NCI-H2196 treated with DMSO at 0.1 percent for 48 hours (cell line): ENCODE measurements at regions not wholly inside any gene's neighbourhood (a gene's known extent, or its start where the extent isn't known, plus 50 kb on each side); places are given as distances from the start of the nearest gene placed in this dataset.
"Not testable (repeated sequence)": the region's sequence is repeated elsewhere in the genome, so short reads cannot be mapped to it uniquely, and the experiment has no call there.

ENCODE experiments used
- DNase-seq: peaks from one replicate; lab custom pipeline; 2025; ENCODE audit not compliant: unreplicated experiment; lab: John Stamatoyannopoulos, UW

DNA sequence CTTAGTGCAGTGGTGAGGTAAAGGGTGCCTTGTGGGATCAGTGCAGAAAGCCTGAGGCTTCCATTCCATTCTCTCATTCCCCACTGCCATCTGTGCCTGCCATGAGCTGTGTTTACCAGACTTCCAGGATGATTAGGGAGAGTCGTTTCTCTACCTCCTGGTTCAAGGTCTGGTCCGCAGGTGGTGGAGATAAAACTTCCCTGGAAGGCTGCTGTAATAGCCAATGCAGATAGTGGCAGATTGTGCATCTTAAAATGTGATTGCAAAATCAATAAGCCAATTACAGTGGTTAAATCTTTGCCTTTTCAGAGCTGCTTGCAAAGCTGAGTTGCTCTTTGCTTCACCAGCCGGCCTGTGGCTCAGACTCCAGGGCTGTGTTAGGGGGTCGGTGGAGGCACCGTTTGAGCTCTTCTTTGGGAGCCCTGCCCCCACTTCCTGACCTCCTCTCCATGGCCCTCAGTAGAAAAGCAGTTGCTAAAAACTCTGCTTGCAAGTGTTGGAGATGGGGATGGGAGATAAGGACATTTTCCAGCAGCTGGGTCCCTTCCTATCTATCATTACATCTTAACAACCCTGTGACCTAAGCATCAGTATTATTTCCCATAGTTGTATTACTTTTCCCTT lies 95.2 kb upstream of the HS6ST1 start:
- no peak for DNase-seq

DNA sequence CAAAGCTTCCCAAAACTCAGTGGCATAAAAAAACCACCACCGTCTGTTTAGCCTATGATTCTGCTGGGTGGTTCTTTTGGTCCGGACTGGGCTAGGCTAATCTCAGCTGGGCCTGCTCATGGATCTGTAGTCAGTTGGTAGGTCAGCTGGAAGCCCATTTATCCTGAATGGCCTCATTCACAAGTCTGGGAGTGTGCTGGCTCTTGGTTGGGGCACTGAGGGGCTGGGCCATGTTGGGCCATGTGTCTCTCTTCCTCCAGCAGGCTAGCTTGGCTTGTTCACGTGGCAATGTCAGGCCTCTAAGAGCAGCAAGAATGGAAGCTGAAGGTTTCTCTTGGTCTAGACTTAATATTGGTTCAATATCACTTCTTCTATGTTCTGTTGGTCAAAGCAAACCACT lies 95.7 kb upstream of the HS6ST1 start:
- no peak for DNase-seq

DNA sequence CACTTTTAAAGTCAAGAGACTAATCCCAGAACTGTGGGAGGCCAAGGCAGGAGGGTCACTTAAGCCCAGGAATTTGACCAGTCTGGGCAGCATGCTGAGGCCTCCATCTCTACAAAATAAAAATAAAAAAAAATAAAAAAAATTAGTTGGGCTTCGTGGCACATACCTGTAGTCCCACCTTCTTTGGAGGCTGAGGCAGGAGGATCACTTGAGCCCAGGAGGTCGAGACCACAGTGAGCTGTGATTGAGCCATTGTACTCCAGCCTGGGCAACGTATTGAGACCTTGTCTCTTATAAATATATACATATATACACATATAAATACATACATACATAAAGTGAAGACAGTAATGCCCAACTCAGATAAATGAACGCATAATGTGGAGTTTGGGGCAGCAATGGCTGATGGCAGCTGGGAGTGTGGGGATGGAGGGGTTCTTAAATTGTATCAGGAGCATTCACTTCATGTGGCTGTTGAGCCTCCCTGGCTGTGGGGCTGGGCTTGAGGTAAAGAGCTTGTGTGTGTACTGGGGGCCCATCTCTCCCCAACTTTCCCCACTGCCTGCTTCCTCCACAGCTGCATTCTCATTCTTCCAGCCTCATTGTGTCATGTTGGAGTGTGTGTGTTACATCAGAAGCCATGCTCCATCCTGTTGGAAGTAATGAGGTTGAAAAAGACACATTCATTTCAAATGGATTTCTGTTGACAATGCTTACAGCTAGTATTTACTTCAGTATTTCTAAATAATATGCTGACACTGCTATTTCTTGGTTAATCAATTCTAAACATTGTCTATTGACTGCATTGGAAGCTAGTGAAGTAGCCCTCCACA lies 96.5 kb upstream of the HS6ST1 start:
- DNase-seq = no peak

DNA sequence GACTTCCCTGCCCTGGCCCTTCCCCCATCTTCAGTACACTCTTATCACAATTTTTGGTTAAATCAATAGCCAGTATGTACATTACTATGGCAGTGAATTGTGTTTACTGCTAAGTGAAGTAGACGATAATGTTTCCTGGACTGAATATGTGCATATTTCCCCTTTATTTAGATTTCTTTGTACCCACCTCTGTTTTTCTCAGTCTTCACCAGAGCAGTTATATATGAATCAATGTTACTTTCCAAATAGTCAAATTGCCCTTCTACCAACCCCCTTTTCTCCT lies 97.1 kb upstream of the HS6ST1 start:
- no peak for DNase-seq

DNA sequence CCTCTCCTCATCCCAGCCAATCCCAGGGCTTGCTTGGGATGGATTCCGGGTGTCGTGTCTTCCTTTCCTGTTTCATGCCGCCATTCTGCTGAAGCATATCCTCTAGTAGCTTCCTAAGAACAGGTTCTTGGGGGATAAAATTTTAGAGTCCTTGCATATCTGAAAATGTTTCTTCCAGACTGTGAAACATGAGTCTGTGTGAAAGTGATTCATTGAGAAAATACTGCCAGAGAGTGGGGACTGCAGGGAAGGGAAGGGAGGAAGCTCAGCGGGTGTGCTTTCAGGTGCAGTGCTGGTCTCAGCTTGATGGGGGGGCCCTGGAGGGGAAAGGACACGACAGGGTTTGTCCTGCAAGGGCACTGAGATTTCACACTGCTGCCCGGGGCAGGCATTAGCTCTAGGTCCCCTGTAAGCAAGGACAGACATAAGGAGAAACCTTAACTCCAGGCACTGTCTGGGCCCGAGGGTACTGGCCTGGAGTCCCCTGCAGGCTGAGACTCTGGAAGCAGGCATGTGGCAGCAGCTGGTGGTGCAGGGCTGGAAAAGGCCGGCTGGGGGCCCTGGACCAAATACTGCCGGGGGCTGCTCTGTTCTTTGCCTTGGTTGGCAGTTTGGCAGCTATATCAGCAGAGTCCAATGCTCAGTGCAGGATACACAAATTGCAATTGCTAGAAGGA lies 97.6 kb upstream of the HS6ST1 start:
- no peak for DNase-seq

DNA sequence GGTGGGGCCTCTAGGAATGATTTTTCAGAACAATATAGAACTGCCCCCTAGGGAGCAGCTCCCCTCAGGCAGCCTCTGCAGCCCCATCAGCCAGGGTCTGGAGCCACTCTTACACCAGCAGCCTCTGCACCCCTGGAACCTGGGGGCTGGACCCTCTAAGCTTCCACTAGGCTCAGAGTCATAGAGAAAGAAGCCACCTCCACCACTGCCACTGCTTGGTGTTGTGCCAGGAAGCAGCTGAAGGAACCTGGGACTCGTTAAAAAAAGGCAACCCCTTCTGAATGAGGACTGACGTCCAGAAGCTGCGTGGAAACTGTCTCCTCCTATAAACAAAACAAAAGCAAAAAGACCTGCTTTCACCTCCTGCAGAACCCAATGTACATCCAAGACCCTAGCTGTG lies 98.1 kb upstream of the HS6ST1 start:
- no peak for DNase-seq

DNA sequence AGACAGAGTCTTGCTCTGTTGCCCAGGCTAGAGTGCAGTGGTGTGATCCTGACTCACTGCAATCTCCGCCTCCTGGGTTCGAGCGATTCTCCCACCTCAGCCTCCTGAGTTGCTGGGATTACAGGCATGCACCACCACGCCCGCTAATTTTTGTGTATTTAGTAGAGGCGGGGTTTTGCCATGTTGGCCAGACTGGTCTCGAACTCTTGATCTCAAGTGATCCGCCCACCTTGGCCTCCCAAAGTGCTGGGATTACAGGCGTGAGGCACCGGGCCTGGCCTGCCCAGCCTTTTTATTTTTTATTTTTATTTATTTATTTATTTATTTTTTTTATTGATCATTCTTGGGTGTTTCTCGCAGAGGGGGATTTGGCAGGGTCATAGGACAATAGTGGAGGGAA lies 98.6 kb upstream of the HS6ST1 start:
- not testable (repeated sequence) for DNase-seq

DNA sequence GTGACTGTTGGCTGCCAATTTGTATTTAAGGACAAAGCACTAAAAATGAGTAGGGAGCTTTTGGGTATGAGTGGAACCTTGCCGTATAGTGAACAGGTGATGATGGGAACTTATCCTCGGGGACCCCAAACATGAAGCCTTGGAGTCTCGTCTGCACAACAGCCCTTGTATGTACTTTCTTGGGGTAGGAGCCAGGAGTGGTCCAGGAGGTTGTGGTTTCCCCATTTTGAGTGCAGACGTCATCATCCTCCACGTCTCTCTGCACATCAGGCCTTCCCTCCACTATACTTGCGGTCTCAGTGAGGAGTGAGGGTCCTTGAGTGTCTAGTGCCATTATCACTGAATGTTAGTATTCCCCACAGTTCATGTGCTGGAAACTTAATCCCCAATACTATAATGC lies 101.5 kb upstream of the HS6ST1 start:
- no peak for DNase-seq

DNA sequence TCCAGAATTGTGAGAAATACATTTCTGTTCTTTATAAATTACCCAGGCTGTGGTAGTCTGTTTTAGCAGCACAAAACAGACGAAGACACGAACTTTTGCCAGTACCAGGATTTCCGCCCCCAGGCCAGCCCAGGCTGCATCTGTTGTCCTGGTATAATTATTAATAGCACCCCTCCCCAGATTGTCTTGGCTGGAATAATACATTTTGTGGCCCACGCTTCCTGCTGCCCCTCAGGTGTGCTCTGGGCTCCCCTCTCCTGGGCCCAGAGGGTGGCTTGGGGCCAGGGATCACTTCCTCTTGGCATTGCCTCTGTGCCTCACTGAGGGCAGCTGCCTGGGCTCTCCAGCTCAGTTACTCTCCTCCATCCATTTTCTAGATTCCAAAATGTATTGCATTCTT lies 102.1 kb upstream of the HS6ST1 start:
- no peak for DNase-seq

DNA sequence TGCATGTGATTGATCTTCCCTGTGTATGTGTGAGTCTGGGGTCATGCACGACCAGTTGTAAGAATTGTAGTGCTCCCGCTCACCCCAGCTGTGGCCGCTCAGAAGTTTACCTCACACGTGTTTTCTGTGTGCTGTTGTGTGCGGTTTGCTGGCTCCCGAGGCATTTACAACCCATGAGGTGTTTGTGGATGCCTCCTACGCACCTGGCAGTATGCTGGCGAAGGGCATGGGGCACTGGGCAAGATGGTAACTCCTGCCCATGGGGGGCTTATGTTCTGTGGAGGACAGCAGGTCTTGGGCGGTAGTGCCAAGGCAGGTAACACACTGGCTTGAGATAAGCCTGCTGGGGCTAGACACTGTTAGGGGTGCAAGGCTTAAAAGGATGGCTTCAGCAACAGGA lies 102.6 kb upstream of the HS6ST1 start:
- DNase-seq = no peak

DNA sequence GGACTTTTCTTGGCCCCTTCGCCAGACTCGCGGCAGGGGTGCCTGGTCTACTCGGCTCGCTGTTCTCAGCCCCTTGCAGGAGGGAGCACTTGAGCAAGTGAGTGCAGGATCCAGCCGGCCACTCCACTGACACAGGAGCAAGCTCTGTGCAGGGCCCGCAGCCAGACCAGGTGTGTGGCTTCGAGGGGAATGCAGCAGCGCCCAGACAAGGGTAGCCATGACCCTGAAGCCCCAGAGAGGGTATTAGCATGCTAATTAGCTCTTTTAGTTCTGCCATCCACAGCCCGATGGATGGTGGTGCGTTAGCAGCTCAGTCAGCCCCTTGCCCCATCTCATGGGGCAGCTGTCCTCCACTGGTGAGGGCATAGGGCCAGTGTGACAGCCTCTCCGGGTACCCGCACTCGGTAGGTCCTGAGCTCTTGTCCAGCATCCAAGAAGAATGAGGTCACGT lies 103.2 kb upstream of the HS6ST1 start:
- DNase-seq = no peak

DNA sequence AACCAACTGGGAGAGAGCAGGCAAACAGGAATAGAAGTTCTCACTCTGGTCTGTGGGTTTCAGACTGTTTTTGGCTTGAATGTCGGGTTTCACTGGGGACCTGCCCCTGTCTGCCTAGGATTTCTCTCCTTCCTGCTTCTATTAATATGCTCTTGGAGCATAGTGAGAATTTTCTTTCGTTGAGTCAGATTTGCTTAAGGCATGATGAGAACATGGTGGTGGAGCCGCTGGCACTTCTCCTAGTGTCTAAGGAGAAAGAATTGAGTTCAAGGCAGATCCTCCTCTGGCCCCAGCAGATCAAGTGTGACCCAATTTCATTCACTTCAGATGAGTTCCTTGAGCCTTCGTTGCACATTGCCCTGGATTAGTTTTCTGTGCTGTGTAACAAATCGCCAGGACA lies 103.9 kb upstream of the HS6ST1 start:
- no peak for DNase-seq

DNA sequence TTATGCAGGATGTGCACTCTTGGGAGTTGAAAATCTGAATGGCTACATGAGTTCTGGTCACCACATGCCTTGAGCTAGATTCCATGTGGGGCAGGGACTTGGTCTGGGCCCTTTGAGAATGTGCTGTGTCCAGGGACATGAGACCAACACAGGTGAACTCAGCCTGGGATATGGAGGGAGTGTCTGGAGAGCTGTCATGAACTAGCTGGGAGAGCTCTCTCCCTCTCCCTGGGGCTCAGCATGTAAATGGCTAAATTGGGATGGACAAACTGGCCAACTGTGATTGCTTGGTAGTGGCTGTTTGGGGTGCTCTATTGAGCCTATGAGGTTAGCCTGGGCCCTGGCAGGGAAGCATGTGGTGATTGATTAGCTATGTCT lies 105.1 kb upstream of the HS6ST1 start:
- DNase-seq = no peak

DNA sequence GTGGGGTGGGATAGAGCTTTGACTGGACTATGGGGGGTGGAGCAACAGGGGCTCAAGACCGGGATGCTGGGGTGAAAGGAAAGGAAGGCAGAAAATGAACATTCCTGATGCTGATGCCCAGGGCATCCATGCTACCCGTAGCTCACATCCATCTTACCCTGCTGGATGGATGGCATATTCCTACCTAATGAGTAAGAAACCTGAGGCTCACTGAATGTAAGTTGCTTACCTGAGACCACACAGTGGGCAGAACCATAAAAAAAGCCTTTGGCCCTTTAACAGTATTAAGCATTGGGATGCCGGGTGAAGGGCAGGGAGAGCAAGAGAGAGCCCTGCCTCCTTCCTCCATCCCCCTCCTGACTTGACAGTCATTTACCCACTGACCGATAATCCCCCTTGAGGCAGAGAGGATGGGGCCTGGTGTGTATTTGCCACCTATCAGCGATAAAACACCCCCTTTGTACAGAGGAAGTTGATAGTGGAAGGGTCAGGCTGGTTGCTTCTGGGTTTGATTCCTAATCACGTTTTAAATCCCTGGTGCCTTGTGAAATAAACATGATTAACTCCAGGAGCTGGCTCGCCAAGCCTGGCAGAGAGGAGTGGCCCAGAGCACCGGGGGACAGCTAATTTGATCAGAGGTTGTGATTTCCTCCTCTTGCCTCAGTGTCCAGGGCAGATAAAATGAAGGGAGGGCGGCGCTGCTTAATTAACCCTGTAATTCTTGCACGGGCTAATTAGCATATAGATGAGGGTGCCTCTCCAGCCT lies 105.9 kb upstream of the HS6ST1 start:
- no peak for DNase-seq

DNA sequence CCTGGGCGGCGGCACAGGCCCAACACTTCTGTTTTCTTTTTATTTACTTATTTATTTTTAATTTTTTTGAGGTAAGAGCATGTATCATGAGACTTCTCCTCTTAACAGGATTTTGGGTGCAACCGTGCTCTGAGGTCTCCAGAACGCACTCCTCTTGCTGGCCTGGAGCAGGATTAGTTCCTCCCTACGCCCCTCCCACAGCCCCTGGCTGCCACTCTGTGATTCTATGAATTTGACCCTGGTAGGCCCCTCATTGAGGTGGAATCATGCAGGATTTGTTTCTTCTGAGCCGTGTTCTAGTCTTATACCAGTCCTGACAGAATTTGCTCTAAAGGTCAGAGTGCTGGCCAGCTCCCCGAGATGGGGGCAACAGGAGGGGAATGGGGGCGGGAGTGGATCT lies 106.5 kb upstream of the HS6ST1 start:
- DNase-seq = no peak

DNA sequence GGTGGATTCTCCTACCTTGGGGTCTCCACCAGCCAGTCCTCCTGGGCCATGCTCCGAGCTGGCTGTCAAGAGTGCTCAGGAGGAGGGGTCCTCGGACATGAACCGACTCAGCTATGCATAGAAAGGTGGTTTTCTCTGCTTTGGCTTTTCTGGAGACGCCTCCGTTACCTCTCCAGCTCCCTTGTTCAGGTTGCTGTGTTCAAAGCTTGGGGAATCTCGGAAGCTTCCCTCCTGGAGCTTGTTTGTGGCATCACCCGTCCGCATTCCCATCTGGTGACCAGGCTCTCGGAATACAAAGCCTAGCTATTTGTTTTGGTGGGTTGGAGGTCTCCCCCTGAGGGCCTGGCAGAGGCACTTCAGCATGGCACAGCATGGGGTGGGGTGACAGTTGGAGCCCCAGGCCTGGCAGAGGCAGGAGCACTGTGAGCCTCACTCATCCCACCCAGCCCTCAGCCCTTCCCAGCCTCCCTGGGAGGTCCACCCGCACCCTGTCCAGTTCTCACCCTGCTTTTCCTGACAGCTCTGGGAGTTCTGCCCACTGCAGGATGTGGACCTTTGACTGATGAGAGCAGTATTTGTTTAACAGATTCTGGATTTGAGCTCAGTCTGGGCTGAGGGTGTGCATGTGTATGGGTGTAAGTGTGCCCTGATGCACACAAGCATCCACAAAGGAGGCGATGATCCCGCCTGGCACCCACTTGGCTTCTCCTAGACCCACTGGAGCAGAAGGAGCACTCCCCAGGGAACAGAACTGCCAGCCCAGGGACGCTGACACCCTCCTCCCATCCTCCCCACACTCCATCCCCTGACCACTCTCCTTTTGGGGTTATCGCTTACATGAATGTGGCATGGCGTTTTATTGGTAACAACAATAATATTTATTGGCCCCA lies 107.3 kb upstream of the HS6ST1 start:
- DNase-seq = no peak

DNA sequence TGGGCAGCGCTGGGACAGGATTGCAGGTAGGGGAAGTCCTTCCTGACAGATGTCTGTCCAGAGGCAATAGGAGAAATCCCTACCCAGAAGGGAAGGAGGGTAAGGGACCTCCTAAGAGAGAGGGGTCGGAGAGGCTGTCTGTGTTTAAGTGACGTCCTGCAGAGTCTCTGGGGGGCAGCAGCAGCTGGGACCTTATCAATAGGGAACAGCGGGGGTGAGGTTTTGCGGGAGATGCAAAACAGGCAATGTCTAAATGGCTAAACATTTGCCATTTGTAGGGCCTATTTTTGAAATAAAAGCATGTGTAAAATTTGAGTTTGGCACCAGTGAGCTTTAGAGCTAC lies 108.7 kb upstream of the HS6ST1 start:
- DNase-seq = no peak

DNA sequence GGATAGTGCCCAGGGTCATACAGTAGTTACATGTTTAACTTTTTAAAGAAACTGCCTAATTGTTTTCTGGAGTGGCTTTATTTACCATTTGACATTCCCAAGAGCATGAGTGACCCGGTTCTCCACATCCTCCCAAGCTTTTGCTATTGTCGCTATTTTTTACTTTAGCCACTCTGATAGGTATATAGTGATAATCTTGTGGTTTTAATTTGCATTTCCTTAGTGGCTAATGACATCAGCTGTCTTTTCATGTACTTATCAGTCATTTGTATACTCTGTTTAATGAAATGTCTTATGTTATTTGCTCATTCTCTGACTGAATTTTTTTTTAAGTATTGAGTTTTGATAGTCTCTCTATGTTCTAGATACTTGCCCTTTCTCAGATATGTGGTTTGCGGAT lies 109.7 kb upstream of the HS6ST1 start:
- no peak for DNase-seq

DNA sequence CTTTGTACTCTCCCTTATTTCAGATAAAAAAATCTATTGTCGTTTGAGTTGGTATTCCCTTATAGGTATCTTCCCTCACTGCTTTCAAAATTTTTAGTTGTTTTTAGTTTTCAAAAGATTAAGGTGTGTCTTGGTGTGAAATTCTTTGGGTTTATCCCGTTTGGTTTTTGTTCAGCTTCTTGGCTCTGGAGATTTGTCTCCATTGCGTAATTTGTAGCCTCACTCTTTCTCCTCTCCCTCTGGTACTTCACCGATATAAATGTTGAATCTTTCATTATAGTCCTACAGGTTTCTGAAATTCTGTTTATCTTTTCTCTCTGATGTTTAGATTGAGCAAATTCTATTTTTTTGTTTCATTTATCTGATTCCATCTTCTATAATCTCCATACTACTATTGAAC lies 113.8 kb upstream of the HS6ST1 start:
- no peak for DNase-seq

DNA sequence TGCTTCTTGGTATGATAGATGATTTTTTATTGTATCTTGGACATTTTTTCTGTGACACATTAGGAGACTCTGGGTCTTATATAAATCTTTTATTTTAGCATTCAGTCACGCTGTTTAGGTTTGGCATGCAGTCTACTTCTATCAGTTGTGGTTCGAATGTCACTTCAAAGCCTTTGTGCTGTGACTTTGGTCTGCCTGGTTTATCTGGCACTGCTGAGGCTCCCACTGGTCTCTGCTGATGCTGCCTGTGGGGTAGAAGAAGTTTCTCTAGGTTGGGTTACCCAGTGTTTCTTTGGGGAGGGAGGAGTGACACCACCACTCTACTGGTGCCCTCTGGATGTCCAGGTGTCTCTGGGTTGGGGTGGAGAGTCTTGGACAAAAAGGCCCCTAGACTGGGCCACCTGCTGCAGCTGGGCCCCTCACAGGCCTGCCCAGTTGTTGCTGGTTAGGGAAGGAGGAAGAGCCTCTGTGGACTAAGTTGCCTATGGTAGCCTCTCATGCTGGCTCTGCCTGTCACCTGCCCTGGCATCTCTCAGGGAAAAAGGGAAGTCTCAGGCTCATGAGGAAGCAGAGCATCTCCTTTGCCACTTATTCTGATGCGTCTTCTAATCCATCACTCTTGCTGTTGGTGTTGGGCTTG lies 115.4 kb upstream of the HS6ST1 start:
- no peak for DNase-seq
